ENCODE measurements at regions not wholly inside any gene's neighbourhood (a gene's known extent, or its start where the extent isn't known, plus 50 kb on each side); places are given as distances from the start of the nearest gene placed in this dataset.

DNA sequence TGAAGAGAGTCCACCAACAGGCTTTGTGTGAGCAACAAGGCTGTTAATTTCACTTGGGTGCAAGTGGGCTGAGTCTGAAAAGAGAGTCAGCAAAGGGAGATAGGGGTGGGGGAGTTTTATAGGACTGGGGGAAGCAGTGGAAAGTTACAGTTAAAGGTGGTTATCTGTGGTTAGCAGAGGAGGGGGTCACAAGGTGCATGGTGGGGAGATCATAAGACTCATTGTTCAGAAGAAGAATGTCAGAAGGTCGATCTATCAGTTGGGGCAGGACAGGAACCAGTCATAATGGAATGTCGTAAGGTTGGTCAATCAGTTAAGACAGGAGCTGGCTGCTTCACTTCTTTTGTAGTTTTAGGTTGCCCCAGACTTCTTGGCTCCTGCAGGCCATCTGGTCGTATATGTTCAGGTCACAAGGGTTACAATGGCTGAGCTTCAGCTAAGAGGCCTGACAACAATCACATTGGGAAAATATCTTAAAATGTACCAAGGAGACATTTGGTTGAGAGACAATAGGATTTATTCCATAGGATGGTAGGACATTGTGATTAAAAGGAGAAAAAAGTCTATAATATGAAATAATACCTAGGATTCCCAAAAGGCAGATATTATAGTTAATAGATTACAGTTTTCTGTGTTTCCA, 356.4 kb downstream of the ANKRD7 start:
- no peak for DNase-seq

DNA sequence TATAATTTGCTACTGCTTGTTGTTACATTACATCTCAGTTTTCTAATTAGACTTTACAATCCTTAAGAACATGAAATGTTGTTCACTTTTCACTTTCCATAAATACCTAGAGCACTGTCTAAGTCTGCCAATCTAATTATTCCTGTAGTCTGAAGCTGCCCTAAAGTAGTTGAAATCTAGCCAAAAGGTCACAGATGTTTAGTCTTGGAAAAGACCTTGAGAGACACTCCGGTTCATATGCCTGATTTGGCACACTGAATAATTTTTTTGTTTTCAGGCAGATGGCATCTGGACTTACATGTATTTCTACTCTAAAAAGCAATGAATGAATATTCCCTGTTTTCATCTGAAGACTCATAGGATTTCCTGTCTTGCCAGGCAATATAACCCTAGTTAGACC, 359.1 kb downstream of the ANKRD7 start:
- no peak for DNase-seq

DNA sequence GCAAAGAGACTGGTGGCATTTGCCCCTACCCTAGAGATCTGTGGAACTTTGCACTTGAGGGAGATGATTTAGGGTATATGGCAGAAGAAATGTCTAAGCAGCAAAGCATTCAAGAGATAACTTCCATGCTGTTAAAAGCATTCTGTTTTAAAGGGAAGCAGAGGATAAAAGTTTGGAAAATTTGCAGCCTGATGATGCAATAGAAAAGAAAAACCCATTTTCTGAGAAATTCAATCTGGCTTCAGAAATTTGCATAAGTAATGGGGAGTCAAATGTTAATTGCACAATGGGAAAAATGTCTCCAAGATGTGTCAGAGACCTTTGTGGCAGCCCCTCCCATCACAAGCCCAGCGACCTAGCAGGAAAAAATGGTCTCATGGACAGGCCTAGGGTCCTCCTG, 361.7 kb downstream of the ANKRD7 start:
- DNase-seq = no peak

DNA sequence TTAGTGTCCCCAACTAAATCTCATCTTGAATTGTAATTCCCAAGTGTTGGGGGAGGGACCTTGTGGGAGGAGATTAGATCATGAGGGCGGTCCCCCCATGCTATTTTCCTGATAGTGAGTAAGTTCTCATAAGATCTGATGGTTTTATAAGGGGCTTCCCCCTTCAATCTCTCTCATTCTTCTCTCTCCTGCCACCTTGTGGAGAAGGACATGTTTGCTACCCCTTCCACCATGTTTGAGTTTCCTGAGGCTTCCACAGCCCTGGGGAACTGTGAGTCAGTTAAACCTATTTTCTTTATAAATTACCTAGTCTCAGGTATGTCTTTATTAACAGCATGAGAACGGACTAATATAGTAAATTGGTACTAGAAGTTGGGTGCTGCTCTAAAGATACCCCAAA, 365.6 kb downstream of the ANKRD7 start:
- peak; percentile 0 to 4 for DNase-seq

DNA sequence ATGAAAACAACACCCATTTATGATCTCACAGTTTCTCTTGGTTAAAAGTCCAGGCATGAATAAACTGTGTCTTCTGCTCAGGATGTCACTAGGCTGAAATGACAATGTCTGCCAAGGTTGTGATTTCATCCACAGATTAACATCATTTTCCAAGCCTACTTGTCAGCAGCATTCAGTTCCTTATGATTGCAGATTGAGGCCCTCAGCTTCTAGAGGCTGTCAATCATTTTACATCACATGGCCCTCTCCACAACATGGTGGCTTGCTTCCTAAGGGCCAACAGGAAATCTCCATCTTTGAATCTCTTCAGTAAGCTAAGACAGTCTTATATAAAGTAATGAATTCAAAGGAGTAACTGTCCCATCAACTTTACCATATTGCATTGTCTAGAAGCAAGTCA, 377.6 kb downstream of the ANKRD7 start:
- DNase-seq = no peak

- DNase-seq = no peak
Observed at GRCh38 chr7:118606602-118607001, 382.1 kb downstream of the ANKRD7 start.

GRCh38 chr7:118609207-118609606, 384.7 kb downstream of the ANKRD7 start:
- DNase-seq = no peak

GRCh38 chr7:118615681-118616080, 391.2 kb downstream of the ANKRD7 start:
- DNase-seq = no peak

GRCh38 chr7:118621810-118622360, 397.4 kb downstream of the ANKRD7 start:
- no peak for DNase-seq

- DNase-seq = no peak
Observed at GRCh38 chr7:118626739-118627138, 402.2 kb downstream of the ANKRD7 start.

DNA sequence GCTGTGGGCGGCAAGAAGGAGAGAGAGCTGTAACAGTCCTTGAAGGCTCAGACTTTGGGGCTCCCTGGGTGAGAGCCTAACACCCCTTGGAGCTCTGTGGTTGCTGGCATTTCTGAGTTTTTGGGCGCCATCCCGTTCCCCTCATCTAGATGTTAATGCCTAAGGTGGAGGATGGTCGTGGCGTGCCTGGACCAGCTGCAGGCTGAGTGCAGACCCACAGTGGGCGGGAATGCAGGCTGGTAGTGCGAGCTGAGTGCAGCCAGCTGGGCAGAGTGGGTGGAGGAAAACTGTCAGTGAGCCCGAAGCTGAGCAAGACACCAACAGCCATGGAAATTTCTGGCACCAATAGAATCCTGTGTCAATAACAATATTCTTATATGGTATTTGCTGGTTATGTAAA, 403.0 kb downstream of the ANKRD7 start:
- no peak for DNase-seq

DNA sequence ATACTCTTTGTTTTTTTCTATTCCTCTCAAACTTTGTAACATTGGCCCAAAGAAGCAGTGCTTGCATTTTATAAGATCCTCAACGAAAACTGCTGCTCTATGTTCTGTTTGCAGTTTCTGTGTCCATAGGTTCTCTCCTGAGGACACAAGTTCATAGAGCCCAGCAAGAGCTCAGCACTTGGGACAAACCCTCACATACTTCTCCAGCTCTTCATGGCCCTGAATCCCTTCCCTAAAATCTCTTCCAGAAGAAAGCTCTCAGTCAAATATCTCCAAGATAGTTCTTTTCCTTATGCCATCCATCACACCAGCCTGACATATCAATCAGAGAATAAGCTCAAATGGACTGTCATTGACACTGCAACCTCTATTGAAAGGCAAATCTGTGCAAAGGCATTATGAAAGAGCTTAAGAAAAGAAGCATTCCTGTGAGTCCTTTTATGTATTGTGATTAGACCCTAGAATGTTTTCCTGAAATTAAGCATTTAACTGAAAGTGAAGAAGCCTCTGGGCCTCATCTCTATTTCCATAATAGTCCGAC, 405.5 kb downstream of the ANKRD7 start:
- DNase-seq = no peak

GRCh38 chr7:118642396-118642795, 417.9 kb downstream of the ANKRD7 start:
- DNase-seq = no peak

GRCh38 chr7:118644346-118644745, 419.8 kb downstream of the ANKRD7 start:
- no peak for DNase-seq

GRCh38 chr7:118648002-118648401, 423.5 kb downstream of the ANKRD7 start:
- no peak for DNase-seq

DNA sequence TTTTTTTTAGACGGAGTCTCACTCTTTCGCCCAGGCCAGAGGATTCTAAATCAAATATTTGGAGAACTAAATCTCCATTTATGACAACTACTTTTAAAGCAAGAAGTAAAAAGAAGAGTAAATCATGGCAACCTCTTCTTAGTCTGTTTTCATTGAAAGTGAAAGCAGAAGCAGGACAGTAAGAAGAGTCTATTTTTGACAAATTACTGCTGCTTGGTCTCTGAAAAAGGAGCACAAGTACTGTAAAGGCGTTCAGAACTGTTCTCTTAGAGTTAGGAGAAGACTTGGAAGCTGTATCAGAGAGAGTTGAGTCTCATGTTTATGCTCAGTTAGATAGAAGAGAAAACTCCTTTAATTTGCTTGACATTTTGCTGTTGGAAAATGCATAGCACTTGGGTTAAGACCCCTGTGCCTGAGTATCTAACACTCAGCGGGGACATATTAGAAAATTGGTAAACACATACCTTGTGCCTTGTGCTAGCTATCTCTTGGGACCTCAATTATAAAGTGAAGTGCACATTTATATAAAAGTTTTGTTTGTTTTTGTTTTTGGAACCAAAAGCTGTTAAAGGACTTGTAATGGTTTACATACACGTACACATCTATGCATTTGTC, 433.0 kb downstream of the ANKRD7 start:
- DNase-seq = no peak

- DNase-seq = no peak
Observed at GRCh38 chr7:118662266-118662665, 437.8 kb downstream of the ANKRD7 start.

DNA sequence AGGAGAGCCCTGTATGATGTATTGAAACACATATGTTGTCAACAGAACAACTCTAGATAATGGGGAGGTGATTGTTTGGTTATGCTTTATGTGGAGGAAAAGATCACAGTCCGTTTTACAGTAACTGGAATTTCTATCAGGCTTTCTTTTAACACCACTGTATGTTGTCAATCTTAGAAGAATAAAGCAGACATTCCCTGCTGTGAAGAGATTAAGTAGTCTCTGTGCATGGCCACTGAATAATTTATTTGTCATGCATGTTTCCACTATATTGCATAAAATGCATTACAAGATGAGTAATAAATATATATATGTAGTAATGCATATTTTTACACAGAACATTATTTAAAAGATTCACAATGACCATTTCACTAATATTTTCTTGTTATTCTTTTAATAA, 440.0 kb downstream of the ANKRD7 start:
- DNase-seq = no peak

DNA sequence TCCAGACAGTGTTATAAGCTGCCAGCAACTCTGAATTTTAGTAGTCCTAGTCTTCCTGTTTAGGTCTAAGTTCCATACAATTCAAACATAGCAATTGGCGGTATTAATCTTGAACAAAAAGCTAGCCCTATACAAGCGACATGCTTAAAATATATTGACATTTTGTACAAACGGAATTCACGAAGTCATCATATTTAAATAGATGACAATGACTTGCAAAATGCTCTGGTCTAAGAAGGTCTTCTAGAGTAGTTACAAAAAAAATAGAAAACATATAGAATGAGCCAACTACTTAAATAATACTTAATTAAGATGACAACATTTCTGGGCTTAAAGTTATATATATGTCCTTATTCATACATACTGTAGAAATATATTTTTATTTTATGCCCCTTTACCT, 446.6 kb downstream of the ANKRD7 start:
- no peak for DNase-seq

DNA sequence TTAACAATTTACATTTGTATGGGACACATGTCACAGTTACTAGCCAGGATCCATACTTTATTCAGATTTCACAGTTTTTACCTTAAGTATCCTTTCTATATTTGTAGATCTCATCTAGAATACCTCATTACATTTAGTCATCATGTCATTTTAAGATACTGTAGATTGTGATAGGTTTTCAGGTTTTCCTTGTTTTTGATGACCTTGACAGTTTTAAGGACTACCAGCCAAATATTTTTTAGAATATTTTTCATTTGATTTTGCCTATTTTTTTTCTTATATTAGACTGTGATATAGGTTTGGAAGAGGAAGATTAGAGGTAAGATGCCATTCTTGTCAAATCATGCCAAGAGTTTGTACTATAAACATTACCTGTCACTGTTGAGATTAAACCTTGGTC, 460.3 kb downstream of the ANKRD7 start:
- DNase-seq = no peak

DNA sequence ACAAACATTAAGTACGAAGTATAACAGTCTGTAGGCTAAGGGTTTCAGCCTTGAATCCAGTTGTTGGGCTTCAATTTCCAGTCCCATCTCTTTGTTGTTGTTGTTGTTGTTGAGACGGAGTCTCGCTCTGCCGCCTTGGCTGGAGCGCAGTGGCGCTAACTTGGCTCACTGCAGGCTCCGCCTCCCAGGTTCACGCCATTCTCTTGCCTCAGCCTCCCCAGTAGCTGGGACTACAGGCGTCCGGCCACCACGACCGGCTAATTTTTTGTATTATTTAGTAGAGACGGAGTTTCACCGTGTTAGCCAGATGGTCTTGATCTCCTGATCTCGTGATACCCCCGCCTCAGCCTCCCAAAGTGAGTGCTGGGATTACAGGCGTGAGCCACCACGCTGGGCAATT, 464.9 kb downstream of the ANKRD7 start:
- DNase-seq = no peak

- no peak for DNase-seq
Observed at GRCh38 chr7:118696879-118697278, 472.4 kb downstream of the ANKRD7 start.

- no peak for DNase-seq
Observed at GRCh38 chr7:118699222-118699621, 474.7 kb downstream of the ANKRD7 start.

- no peak for DNase-seq
Observed at GRCh38 chr7:118708741-118709140, 484.2 kb downstream of the ANKRD7 start.

DNA sequence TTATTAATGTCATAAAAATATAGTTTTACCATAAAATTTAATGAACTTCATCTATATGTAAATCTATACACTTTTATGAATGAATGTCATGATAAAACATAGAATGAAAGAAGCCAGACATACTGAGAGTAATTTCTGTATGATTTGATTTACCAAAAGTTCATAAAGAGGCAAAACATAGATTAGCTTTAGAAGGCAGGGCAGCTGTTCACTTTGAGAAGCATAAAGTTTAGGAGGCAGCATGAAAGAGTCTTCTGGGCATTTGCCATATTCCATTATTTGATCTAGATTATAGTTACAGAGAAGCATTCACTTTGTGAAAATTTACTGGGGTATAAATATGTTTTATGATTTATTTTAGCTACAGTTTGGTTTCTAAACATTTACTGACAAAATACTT, 487.2 kb downstream of the ANKRD7 start:
- no peak for DNase-seq
